K562 (cell line): ENCODE measurements at regions not wholly inside any gene's neighbourhood (a gene's known extent, or its start where the extent isn't known, plus 50 kb on each side); places are given as distances from the start of the nearest gene placed in this dataset.

Experiments used
- ATF3 ChIP-seq, 2 experiments: fragments of 450-650 bp in 1 of 2; sonication (generic) in 1 of 2; formaldehyde crosslinking in 1 of 2; IDR thresholded peaks in 1 of 2; conservative IDR thresholded peaks in 1 of 2; 2 replicates each; pipeline versions ENCODE4 v1.6.1 to v1.8.1; 2016 to 2023; ENCODE audit warnings: mild to moderate bottlenecking in 2 of 2, moderate library complexity in 2 of 2, inconsistent platforms in 1 of 2, missing genetic modification reagents in 1 of 2
- GTF2F1 ChIP-seq: IDR thresholded peaks from 2 replicates; pipeline ENCODE4 v1.6.1; 2011; ENCODE audit warnings: low read depth, low read length, improper control_type of control experiment
- MXI1 ChIP-seq: IDR thresholded peaks from 2 replicates; pipeline ENCODE4 v1.6.1; 2011; ENCODE audit warnings: low read depth, mild to moderate bottlenecking, improper control_type of control experiment, low read length
- NFE2L1 ChIP-seq: fragments of 450-650 bp; IDR thresholded peaks from 2 replicates; pipeline ENCODE4 v1.6.1; 2016; ENCODE audit warnings: missing genetic modification characterization, low read depth, mild to moderate bottlenecking, missing compliant biosample characterization, moderate library complexity, borderline replicate concordance
- POLR2AphosphoS5 ChIP-seq: IDR thresholded peaks from 2 replicates; pipeline ENCODE4 v1.6.1; 2011; ENCODE audit warnings: mild to moderate bottlenecking, low read depth, low read length, moderate library complexity; ENCODE audit not compliant: control insufficient read depth, insufficient read depth
- RAD51 ChIP-seq: fragments of 450-650 bp; IDR thresholded peaks from 2 replicates; pipeline ENCODE4 v1.7.1; 2016; ENCODE audit warnings: low read depth, mild to moderate bottlenecking, borderline replicate concordance

GRCh38 chr1:4005431-4005830 is 105.4 kb upstream of the C1orf174 start:
- TF ChIP-seq RAD51 (no peak), MXI1 (no peak), ATF3 (IDR thresholded peaks at IDR 0.05) (no peak), ATF3 (CRISPR knock-in tag; conservative IDR thresholded peaks at IDR 0.05) (no peak), NFE2L1 (tag) (no peak), POLR2AphosphoS5 (no peak), GTF2F1 (no peak)
